HFFc6 (cell line): ENCODE measurements at regions not wholly inside any gene's neighbourhood (a gene's known extent, or its start where the extent isn't known, plus 50 kb on each side); places are given as distances from the start of the nearest gene placed in this dataset.

Source experiments
- DNase-seq: peaks from one replicate; pipeline ENCODE4 v3.0.0-alpha.2; 2018
- H3K27ac Mint-ChIP-seq: 2 replicates; pipeline ENCODE4 v1.8.0; 2020; ENCODE audit warnings: mild to moderate bottlenecking, mixed read lengths
- H3K27me3 Mint-ChIP-seq: 2 replicates; pipeline ENCODE4 v1.8.0; 2021; ENCODE audit warnings: mild to moderate bottlenecking, moderate library complexity, mixed read lengths; ENCODE audit not compliant: insufficient read depth
- H3K36me3 Mint-ChIP-seq: 2 replicates; pipeline ENCODE4 v1.8.0; 2021; ENCODE audit warnings: low read depth, mixed read lengths
- H3K4me1 Mint-ChIP-seq: 2 replicates; pipeline ENCODE4 v1.8.0; 2020; ENCODE audit warnings: low read depth, mixed read lengths
- H3K4me3 Mint-ChIP-seq: 2 replicates; pipeline ENCODE4 v1.8.0; 2020; ENCODE audit warnings: mild to moderate bottlenecking, moderate library complexity, mixed read lengths
- H3K9me3 Mint-ChIP-seq: 2 replicates; pipeline ENCODE4 v1.8.0; 2020; ENCODE audit warnings: mild to moderate bottlenecking, mixed read lengths
- CTCF ChIP-seq: fragments of 200-600 bp; sonication (generic); IDR thresholded peaks from 2 replicates; pipeline ENCODE4 v1.5.0; 2021; ENCODE audit warnings: antibody characterized with exemption, mild to moderate bottlenecking

GRCh38 chr3:130256821-130257340, 88.6 kb upstream of the COL6A5 start:
- Mint-ChIP-seq H3K27me3 (peaks cover 2% of the 10 kb centered on the region; the same call in 1 of the 2 replicates), H3K36me3 (no peaks in the 10 kb centered on the region), H3K27ac (no peak overlapping the region)

GRCh38 chr3:130258532-130258952, 86.9 kb upstream of the COL6A5 start:
- Mint-ChIP-seq H3K9me3 (no peaks in the 10 kb centered on the region), H3K36me3 (no peaks in the 10 kb centered on the region), H3K4me3 (no peak overlapping the region), H3K27me3 (peaks cover 4% of the 10 kb centered on the region; the same call in 1 of the 2 replicates), H3K27ac (no peak overlapping the region), H3K4me1 (peaks cover 11% of the 10 kb centered on the region; the same call in 1 of the 2 replicates)
- no peak for TF ChIP-seq CTCF
- DNase-seq, result peak; percentile 4

More at GRCh38 chr3:130256821-130257340, 88.6 kb upstream of the COL6A5 start:
- Mint-ChIP-seq H3K4me3 (no peak overlapping the region), H3K4me1 (peaks cover 6% of the 10 kb centered on the region; the same call in 1 of the 2 replicates), H3K9me3 (no peaks in the 10 kb centered on the region)
- no peak for DNase-seq
- no peak for TF ChIP-seq CTCF

- H3K27ac Mint-ChIP-seq, result no peak overlapping the region
Measured at GRCh38 chr3:130259166-130259874, 86.2 kb upstream of the COL6A5 start.

GRCh38 chr3:130260918-130261317, 84.6 kb upstream of the COL6A5 start:
- TF ChIP-seq CTCF, result no peak
- Mint-ChIP-seq H3K4me1 (peaks cover 11% of the 10 kb centered on the region; the same call in 1 of the 2 replicates), H3K27ac (no peak overlapping the region), H3K27me3 (peaks cover 4% of the 10 kb centered on the region; the same call in 1 of the 2 replicates), H3K36me3 (no peaks in the 10 kb centered on the region), H3K4me3 (no peak overlapping the region), H3K9me3 (no peaks in the 10 kb centered on the region)
- DNase-seq, result no peak

More at GRCh38 chr3:130259166-130259874, 86.2 kb upstream of the COL6A5 start:
- DNase-seq, result no peak
- Mint-ChIP-seq H3K27me3 (peaks cover 4% of the 10 kb centered on the region; the same call in 1 of the 2 replicates), H3K9me3 (no peaks in the 10 kb centered on the region), H3K4me1 (peaks cover 11% of the 10 kb centered on the region; the same call in 1 of the 2 replicates), H3K4me3 (no peak overlapping the region), H3K36me3 (no peaks in the 10 kb centered on the region)
- no peak for TF ChIP-seq CTCF

- peaks cover 6% of the 10 kb centered on the region; the same call in 1 of the 2 replicates for H3K4me1 Mint-ChIP-seq
Measured at GRCh38 chr3:130263708-130264107, 81.8 kb upstream of the COL6A5 start.

More at GRCh38 chr3:130263708-130264107, 81.8 kb upstream of the COL6A5 start:
- Mint-ChIP-seq H3K27me3 (peaks cover 2% of the 10 kb centered on the region; the same call in 1 of the 2 replicates), H3K9me3 (no peaks in the 10 kb centered on the region), H3K27ac (no peak overlapping the region), H3K36me3 (no peaks in the 10 kb centered on the region), H3K4me3 (no peak overlapping the region)
- no peak for TF ChIP-seq CTCF
- no peak for DNase-seq
